Ishikawa (cell line): ENCODE measurements at regions not wholly inside any gene's neighbourhood (a gene's known extent, or its start where the extent isn't known, plus 50 kb on each side); places are given as distances from the start of the nearest gene placed in this dataset.

Experiments
- CEBPB ChIP-seq: IDR thresholded peaks from 2 replicates; pipeline ENCODE4 v1.6.1; 2012
- CREB1 ChIP-seq: IDR thresholded peaks from 2 replicates; pipeline ENCODE4 v1.6.1; 2012; ENCODE audit warnings: low read depth
- EGR1 ChIP-seq: IDR thresholded peaks from 2 replicates; pipeline ENCODE4 v1.6.1; 2012
- EP300 ChIP-seq: IDR thresholded peaks from 2 replicates; pipeline ENCODE4 v1.6.1; 2012; ENCODE audit warnings: borderline replicate concordance
- FOXM1 ChIP-seq: IDR thresholded peaks from 2 replicates; pipeline ENCODE4 v1.6.1; 2012; ENCODE audit warnings: low read depth, borderline replicate concordance
- NFIC ChIP-seq: IDR thresholded peaks from 2 replicates; pipeline ENCODE4 v1.6.1; 2012
- RAD21 ChIP-seq: IDR thresholded peaks from 2 replicates; pipeline ENCODE4 v1.6.1; 2012; ENCODE audit warnings: low read depth
- TAF1 ChIP-seq: IDR thresholded peaks from 2 replicates; pipeline ENCODE4 v1.6.1; 2012; ENCODE audit warnings: low read depth, mild to moderate bottlenecking
- TCF12 ChIP-seq: IDR thresholded peaks from 2 replicates; pipeline ENCODE4 v1.6.1; 2012; ENCODE audit warnings: low read depth
- TEAD4 ChIP-seq: IDR thresholded peaks from 2 replicates; pipeline ENCODE4 v1.6.1; 2012
- YY1 ChIP-seq: IDR thresholded peaks from 2 replicates; pipeline ENCODE4 v1.6.1; 2012; ENCODE audit warnings: low read depth
- ZBTB7A ChIP-seq: IDR thresholded peaks from 2 replicates; pipeline ENCODE4 v1.6.1; 2012; ENCODE audit warnings: low read depth
- TF ChIP-seq, protein P1 (sequence below): IDR thresholded peaks from 2 replicates; pipeline ENCODE4 v1.6.1; 2012
- TF ChIP-seq, protein P2 (sequence below): IDR thresholded peaks from 2 replicates; pipeline ENCODE4 v1.6.1; 2012
- TF ChIP-seq, protein P3 (sequence below): IDR thresholded peaks from 2 replicates; pipeline ENCODE4 v1.6.1; 2012; ENCODE audit warnings: low read depth, mild to moderate bottlenecking

DNA sequence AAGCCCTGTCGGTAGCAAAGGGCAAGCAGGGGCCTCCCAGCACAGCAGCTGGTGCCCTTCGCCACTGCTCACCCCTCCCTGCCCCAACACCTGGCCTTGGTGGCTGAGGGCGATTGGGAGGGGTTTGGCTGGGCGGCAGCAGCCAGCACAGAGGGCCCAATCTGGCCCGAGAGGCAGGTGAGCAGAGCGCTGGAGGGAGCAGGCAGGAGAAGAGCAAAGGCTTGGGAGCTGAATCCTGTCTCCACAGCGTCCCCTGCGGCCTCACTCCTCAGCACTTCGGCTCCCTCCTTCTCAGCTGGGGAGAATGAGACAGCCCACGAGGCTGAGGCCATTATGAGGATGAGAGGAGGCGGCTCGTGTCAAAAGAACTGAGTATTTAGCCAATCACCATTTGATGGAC, 74.9 kb upstream of the TAF1B start:
- no peak for TF ChIP-seq ZBTB7A
- no peak for TF ChIP-seq NFIC
- TF ChIP-seq, protein P1, sequence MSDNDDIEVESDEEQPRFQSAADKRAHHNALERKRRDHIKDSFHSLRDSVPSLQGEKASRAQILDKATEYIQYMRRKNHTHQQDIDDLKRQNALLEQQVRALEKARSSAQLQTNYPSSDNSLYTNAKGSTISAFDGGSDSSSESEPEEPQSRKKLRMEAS: no peak
- no peak for TF ChIP-seq TAF1

DNA sequence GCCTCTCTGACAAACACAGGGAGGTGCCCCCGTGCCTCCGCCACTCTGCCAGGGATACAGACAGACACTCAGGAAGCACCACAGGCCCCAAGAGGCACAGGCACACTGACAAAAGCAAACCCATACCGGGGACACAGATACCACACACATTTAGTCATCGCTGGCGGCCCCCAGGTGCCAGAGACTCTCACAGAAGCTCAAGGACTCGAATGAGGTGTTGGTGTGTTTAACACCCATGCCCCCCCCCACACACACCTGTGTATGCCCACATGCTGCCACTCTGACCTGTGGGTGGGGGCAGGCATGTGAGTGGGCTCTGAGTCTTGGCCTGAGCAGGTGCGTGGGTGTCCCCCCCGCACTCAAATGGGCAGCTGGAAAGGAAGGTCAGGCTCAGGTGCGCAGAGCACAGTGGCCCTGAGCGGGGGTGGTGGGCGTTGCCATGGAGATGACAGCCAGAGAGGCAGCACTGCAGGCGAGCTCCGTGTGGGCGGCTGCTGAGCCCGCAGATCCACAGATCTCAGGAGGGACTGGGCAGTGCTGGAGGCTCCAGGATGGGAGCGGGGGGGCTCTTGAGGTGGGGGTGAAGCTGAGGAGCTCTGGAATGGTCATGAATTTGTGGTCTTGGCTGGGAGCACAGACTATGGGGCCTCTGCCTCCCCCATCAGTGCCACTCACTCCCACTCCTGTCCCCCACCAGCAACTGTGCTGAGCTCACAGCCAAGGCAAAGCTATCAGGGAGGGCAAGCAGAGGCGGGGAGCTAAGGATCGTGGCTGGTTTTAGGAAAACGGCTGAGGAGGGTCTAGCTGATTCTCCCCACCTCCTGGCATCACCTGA, 73.9 kb upstream of the TAF1B start:
- TF ChIP-seq, protein P1: no peak
- TF ChIP-seq, protein P2, sequence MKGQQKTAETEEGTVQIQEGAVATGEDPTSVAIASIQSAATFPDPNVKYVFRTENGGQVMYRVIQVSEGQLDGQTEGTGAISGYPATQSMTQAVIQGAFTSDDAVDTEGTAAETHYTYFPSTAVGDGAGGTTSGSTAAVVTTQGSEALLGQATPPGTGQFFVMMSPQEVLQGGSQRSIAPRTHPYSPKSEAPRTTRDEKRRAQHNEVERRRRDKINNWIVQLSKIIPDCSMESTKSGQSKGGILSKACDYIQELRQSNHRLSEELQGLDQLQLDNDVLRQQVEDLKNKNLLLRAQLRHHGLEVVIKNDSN: no peak
- TF ChIP-seq EGR1 (peak; percentile 96), NFIC (no peak)

DNA sequence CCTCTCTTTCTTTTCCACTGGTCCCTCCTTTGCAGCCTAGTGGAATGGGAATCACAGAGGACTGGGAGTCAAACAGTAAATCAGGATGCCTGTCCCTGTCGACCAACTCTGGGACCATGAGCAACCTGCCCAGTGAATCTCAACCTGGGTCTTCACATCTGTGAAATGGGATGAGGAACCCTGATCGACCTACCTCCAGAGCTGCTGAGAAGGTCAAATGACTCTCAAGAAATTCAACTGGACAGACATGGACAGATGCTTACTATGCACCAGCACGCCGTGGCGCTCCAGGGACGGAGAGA, 73.3 kb upstream of the TAF1B start:
- TF ChIP-seq ZBTB7A: no peak

DNA sequence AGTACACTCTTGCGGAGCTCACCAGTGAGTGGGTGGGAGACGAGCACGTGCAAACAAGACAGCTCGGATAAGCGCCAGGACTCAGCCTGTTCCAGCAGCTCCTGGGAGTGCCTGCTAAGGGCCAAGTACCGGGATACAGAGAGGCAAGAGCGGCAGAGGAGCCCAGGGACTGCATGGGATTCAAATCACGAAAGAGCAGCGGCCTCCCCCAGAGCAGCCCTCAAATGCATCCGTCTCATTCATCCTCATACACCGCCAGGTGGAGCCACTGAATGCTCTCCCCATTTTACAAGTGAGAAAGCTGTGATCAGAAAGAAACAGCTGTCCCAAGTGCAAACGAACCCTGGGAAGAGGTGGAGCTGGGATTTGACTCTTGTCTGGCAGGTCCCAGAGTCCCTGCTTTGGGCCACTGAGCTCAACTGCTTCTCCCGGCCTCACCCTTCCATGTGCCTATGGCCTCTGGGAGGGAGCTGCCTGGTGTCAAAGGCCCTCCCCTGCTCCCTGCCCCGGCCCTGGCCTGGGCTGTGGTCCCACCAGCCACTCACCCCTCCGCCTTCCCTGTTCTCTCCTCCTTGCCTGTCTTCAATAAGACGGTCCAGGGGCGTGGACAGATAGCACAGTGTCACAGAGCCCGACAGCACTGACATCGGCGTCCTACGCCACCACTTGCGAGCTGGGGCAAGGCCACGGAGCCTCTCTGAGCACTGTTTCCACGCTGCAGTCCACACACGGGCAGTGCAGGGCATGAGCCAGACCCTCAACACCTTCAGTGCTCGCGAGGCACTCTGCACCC, 72.8 kb upstream of the TAF1B start:
- TF ChIP-seq RAD21 (peak; percentile 43), EP300 (no peak)

DNA sequence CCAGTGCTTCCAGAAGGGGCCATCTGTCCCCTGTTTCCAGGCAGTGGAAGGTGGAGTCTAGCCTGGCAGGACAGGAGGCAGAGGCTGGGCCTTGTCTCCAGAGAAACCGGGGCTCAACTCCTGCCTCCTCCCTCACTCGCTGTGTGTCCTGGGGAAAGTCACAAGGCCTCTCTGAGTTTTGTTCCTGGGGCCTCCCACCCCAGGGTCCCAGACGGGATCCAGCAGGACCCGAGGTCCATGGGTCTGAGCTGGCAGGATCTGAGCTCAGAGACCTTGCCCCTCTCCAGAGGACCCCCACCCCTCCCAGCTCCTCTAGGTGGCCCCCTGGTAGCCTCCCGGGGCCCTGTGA, 72.2 kb upstream of the TAF1B start:
- TF ChIP-seq RAD21 (no peak), TEAD4 (no peak), CREB1 (no peak), FOXM1 (no peak), EP300 (no peak), ZBTB7A (no peak)
- TF ChIP-seq, protein P2: no peak

DNA sequence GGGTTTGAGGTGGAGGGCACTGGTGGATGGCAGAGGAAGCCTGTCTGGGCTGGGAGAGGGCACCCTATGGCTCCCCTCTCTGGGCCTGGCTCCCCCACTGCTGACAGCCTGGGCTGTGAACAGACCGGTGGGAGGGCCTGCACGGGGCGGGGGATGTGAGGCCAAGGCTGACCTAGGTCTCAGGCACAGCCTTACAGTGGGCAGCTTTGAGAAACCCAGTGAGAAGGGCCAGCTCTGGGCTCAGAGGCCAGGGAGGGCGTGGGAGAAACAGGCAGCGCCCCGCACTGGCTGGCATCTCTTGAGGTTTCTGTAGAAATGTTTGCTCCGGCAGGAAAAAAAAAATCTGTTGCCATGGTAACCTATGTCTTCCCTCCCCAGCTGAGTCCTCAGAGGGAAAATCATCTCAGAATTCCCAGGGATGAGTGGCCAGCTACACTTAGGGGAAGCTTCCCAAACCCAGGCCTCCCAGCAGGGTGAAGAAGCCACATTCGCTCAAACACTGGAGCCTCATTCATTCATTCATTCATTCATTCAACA, 71.7 kb upstream of the TAF1B start:
- TF ChIP-seq CEBPB (no peak), TEAD4 (peak; percentile 38; the same call in 1 of the 2 replicates)

DNA sequence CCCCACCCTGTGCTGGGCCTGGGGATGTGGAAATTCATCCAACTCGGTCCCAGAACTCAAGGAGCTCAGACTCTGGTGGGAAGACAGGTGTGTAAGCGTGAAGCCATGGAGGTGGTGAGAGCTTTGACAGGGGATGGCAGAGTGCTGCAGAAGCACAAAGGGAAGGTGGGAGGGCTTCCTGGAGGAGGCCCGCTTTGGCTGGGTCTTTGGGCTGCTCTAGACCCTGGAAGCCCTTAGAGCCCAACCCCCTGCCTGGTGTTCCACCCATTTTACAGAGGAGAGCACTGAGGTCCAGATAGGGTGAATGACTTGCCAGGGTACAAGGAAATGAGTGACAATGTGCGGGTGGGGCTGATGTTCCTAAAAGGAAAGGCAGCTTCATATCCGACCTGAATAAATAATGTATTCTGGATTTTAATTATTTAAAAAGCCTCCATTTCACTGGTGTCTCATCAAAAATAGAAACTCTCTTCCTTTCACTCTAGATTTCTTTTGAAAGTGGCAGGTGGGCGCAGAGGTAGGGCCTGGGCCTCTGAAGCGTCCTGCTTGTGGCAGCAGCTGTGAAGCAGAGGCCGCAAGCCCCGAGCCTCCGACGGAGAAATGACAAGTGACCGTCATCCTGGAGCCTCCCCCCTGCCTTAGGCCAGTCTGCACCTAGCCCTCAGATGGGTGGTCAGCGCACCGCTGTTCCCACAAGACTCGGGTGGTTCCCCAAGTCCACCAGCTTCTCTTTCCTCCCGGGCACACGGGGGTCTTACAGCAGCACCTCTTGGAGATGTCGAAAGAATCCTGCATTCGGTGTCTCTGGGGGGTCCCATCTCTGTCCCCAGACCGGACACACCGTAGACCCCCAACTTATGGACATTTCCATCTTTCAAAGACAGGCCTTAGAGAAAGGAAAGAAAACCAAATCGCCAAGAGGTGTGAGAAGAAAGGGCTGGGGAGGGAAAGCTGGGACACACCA, 71.0 kb upstream of the TAF1B start:
- TF ChIP-seq FOXM1: no peak
- no peak for TF ChIP-seq EGR1
- no peak for TF ChIP-seq ZBTB7A
- TF ChIP-seq, protein P2: no peak
- TF ChIP-seq TEAD4: no peak
- TF ChIP-seq TCF12: no peak
- TF ChIP-seq, protein P3, sequence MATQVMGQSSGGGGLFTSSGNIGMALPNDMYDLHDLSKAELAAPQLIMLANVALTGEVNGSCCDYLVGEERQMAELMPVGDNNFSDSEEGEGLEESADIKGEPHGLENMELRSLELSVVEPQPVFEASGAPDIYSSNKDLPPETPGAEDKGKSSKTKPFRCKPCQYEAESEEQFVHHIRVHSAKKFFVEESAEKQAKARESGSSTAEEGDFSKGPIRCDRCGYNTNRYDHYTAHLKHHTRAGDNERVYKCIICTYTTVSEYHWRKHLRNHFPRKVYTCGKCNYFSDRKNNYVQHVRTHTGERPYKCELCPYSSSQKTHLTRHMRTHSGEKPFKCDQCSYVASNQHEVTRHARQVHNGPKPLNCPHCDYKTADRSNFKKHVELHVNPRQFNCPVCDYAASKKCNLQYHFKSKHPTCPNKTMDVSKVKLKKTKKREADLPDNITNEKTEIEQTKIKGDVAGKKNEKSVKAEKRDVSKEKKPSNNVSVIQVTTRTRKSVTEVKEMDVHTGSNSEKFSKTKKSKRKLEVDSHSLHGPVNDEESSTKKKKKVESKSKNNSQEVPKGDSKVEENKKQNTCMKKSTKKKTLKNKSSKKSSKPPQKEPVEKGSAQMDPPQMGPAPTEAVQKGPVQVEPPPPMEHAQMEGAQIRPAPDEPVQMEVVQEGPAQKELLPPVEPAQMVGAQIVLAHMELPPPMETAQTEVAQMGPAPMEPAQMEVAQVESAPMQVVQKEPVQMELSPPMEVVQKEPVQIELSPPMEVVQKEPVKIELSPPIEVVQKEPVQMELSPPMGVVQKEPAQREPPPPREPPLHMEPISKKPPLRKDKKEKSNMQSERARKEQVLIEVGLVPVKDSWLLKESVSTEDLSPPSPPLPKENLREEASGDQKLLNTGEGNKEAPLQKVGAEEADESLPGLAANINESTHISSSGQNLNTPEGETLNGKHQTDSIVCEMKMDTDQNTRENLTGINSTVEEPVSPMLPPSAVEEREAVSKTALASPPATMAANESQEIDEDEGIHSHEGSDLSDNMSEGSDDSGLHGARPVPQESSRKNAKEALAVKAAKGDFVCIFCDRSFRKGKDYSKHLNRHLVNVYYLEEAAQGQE: no peak
- TF ChIP-seq YY1: no peak
- no peak for TF ChIP-seq CEBPB
- TF ChIP-seq, protein P1: no peak
- no peak for TF ChIP-seq NFIC
- no peak for TF ChIP-seq EP300
- no peak for TF ChIP-seq CREB1
- no peak for TF ChIP-seq TAF1
- TF ChIP-seq RAD21: no peak
